MM.1S (cell line): ENCODE measurements at regions not wholly inside any gene's neighbourhood (a gene's known extent, or its start where the extent isn't known, plus 50 kb on each side); places are given as distances from the start of the nearest gene placed in this dataset.

Experiments used
- DNase-seq: peaks from one replicate; pipeline ENCODE4 v3.0.0-alpha.2; 2015
- H2AFZ ChIP-seq: fragments of 300-600 bp; sonication (generic); 2 replicates; pipeline ENCODE4 v1.6.0; 2016; ENCODE audit warnings: antibody characterized with exemption, low read length
- H3F3A ChIP-seq: fragments of 300-600 bp; sonication (generic); 2 replicates; pipeline ENCODE4 v1.6.1; 2016; ENCODE audit warnings: mild to moderate bottlenecking, antibody characterized with exemption, low read length, moderate library complexity, mixed read lengths; ENCODE audit not compliant: insufficient read depth
- H3K27ac ChIP-seq: fragments of 300-600 bp; sonication (generic); 2 replicates; pipeline ENCODE4 v1.5.1; 2016; ENCODE audit warnings: mild to moderate bottlenecking, low read length
- H3K27me3 ChIP-seq: fragments of 300-600 bp; sonication (generic); replicated peaks from 2 replicates; pipeline ENCODE4 v1.6.0; 2016; ENCODE audit warnings: low read length; ENCODE audit not compliant: insufficient read depth
- H3K36me3 ChIP-seq: fragments of 300-600 bp; sonication (generic); replicated peaks from 2 replicates; pipeline ENCODE4 v1.6.1; 2016; ENCODE audit warnings: mild to moderate bottlenecking, low read length, mixed read lengths; ENCODE audit not compliant: insufficient read depth
- H3K4me1 ChIP-seq: fragments of 300-600 bp; sonication (generic); 2 replicates; pipeline ENCODE4 v1.6.1; 2016; ENCODE audit warnings: low read length, mixed read lengths
- H3K4me2 ChIP-seq: fragments of 300-600 bp; sonication (generic); 2 replicates; pipeline ENCODE4 v1.6.0; 2016; ENCODE audit warnings: low read depth, low read length
- H3K4me3 ChIP-seq: fragments of 300-600 bp; sonication (generic); 2 replicates; pipeline ENCODE4 v1.5.1; 2016; ENCODE audit warnings: low read length, mixed read lengths
- H3K79me2 ChIP-seq: fragments of 300-600 bp; sonication (generic); 2 replicates; pipeline ENCODE4 v1.6.1; 2016; ENCODE audit warnings: mixed run types, low read length, mixed read lengths
- H3K9ac ChIP-seq: fragments of 300-600 bp; sonication (generic); 2 replicates; pipeline ENCODE4 v1.6.1; 2016; ENCODE audit warnings: low read length, mixed read lengths
- H3K9me2 ChIP-seq: fragments of 300-600 bp; sonication (generic); replicated peaks from 2 replicates; pipeline ENCODE4 v1.6.1; 2016; ENCODE audit warnings: mild to moderate bottlenecking, low read length, mixed read lengths; ENCODE audit not compliant: insufficient read depth
- H3K9me3 ChIP-seq: fragments of 300-600 bp; sonication (generic); replicated peaks from 2 replicates; pipeline ENCODE4 v1.6.1; 2016; ENCODE audit warnings: mild to moderate bottlenecking, low read length, mixed read lengths; ENCODE audit not compliant: insufficient read depth
- H4K20me1 ChIP-seq: fragments of 300-600 bp; sonication (generic); 2 replicates; pipeline ENCODE4 v1.6.1; 2016; ENCODE audit warnings: mild to moderate bottlenecking, low read length, moderate library complexity, mixed read lengths; ENCODE audit not compliant: insufficient read depth
- EZH2 ChIP-seq: fragments of 300-600 bp; sonication (generic); optimal IDR thresholded peaks from 2 replicates; pipeline ENCODE3; 2017; ENCODE audit warnings: low read depth, mild to moderate bottlenecking, antibody characterized with exemption, low read length, mixed read lengths
- EZH2phosphoT487 ChIP-seq: fragments of 300-600 bp; sonication (generic); IDR thresholded peaks from 2 replicates; pipeline ENCODE4 v1.6.1; 2018; ENCODE audit warnings: antibody characterized with exemption, low read length
- TF ChIP-seq, protein P1 (sequence below): fragments of 300-600 bp; sonication (generic); IDR thresholded peaks from 2 replicates; pipeline ENCODE4 v1.5.1; 2016; ENCODE audit warnings: antibody characterized with exemption, low read length, mixed read lengths

DNA sequence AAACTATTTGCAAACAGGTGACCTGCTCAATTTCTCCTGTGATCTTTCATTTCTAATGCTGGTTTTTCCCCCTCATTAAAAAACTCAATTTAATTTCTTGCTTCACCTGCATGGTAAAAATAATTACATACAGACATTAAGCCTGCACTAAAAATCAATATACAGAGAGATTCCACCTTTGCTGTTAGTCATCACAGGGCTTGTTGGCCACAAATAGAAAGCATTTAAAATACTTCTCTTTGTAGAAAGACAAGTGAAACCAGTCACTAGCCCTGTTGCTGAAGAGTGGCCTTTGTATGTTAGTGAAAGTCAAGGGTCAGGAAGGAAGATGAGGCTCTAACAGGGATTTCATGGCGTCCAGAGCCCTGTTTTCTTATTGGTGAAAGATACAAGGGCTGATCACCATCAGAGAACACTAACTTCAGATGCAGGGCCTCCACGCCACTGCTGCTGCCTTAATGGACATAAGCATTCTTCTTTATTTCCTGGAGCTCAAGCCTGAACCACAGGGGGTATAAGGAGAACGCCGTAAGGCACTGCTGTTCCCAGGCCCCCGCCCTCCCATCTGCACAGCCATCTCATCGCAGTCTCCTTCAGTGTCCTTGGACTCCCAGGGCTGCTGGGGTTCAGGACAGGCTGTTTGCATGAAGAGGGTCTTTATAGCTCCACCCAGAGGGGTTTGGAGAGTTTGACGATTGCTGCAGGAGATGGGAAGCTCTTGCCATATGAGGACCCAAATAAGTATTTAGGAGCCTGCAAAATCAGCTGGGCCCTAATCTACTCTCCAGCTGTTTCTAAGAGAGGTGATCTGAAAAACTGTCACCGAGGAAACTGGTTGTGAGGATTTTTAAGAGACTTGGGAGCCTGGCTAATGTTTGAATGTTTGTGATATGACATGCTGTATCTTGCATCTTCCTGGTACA lies 117.3 kb upstream of the IRF2BP2 start:
- Histone ChIP-seq H3F3A (0 out of 2 replicates have a peak, but pooled peaks cover 3% of the 10 kb centered on the region), H3K9me3 (no peaks in the 10 kb centered on the region), H3K79me2 (no peaks in the 10 kb centered on the region), H3K4me1 (peaks cover 15% of the 10 kb centered on the region), H3K27me3 (peaks cover 16% of the 10 kb centered on the region), H3K4me3 (no peak overlapping the region), H3K27ac (no peak overlapping the region), H2AFZ (no peak overlapping the region), H3K4me2 (peak overlapping the region; percentile 19), H3K9me2 (no peaks in the 10 kb centered on the region), H4K20me1 (no peaks in the 10 kb centered on the region), H3K9ac (no peak overlapping the region), H3K36me3 (no peaks in the 10 kb centered on the region)
- TF ChIP-seq EZH2 (no peak), EZH2phosphoT487 (no peak)
- TF ChIP-seq, protein P1, sequence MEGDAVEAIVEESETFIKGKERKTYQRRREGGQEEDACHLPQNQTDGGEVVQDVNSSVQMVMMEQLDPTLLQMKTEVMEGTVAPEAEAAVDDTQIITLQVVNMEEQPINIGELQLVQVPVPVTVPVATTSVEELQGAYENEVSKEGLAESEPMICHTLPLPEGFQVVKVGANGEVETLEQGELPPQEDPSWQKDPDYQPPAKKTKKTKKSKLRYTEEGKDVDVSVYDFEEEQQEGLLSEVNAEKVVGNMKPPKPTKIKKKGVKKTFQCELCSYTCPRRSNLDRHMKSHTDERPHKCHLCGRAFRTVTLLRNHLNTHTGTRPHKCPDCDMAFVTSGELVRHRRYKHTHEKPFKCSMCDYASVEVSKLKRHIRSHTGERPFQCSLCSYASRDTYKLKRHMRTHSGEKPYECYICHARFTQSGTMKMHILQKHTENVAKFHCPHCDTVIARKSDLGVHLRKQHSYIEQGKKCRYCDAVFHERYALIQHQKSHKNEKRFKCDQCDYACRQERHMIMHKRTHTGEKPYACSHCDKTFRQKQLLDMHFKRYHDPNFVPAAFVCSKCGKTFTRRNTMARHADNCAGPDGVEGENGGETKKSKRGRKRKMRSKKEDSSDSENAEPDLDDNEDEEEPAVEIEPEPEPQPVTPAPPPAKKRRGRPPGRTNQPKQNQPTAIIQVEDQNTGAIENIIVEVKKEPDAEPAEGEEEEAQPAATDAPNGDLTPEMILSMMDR: no peak
- peak; percentile 60 for DNase-seq

- no peaks in the 10 kb centered on the region for H3K79me2 ChIP-seq
- no peak for DNase-seq
- no peak overlapping the region for H3K27ac ChIP-seq
- H3K9me3 ChIP-seq: no peaks in the 10 kb centered on the region
- no peak overlapping the region for H3K9ac ChIP-seq
- H4K20me1 ChIP-seq: no peaks in the 10 kb centered on the region
- peak overlapping the region; percentile 19 for H3K4me2 ChIP-seq
- no peaks in the 10 kb centered on the region for H3K9me2 ChIP-seq
- H2AFZ ChIP-seq: no peak overlapping the region
- H3K27me3 ChIP-seq: peaks cover 21% of the 10 kb centered on the region
- TF ChIP-seq, protein P1: no peak
- H3K4me3 ChIP-seq: no peak overlapping the region
- no peaks in the 10 kb centered on the region for H3K36me3 ChIP-seq
- peaks cover 15% of the 10 kb centered on the region for H3K4me1 ChIP-seq
- 0 out of 2 replicates have a peak, but pooled peaks cover 3% of the 10 kb centered on the region for H3F3A ChIP-seq
These were observed 116.5 kb upstream of the IRF2BP2 start for GRCh38 chr1:234726359-234726943.

DNA sequence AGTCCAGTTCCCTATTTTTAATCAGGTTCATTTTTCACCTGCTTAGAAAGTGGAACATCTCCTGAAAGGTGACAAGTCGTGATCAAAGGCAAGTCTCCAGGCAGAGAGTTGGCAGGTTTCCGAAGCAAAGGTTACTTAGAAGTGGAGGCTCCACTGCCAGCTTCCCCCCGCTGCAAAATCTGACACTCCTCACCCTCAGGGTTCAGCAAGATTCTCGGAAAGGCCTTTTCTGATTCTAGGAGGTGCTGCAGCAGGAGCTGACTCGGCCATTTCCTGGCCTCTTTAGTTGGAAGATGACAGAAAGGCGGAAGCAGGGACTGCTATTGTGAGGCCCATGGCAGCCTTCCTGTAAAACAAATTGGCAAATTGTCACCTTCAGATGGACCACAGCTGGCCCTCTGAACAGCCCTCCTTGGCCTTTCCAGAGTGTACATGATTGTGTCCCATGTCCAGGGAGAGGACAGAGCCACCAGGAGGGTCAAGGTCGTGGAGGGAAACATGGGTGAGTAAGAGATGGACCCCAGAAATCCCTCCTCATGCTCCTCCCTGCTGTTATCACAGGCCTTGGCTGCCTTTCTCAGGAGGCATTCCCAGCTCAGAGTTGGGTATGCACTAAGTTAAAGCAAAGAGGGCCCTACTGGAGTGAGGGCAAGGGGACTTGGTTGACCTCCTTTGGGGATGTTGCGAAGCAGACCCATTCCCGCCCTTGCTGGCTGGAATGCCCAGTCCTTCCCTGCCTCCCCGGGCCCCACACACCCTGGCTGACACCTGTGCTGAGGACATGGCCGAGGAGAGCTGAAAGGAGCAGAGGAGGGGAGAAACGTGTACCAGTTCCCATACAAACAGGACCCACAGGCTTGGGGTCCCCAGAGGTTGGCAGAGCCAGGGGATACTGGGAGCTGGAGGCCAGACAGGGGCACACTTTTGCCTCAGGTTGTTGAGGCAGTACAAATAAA lies 115.5 kb upstream of the IRF2BP2 start:
- DNase-seq: no peak
- Histone ChIP-seq H3K4me3 (no peak overlapping the region), H3K27ac (no peak overlapping the region), H3K9me3 (no peaks in the 10 kb centered on the region), H3K79me2 (no peaks in the 10 kb centered on the region), H3K9me2 (no peaks in the 10 kb centered on the region), H2AFZ (no peak overlapping the region), H3K27me3 (peaks cover 21% of the 10 kb centered on the region), H4K20me1 (no peaks in the 10 kb centered on the region), H3K36me3 (no peaks in the 10 kb centered on the region), H3F3A (0 out of 2 replicates have a peak, but pooled peaks cover 3% of the 10 kb centered on the region), H3K4me2 (no peak overlapping the region), H3K9ac (no peak overlapping the region), H3K4me1 (peaks cover 15% of the 10 kb centered on the region)
- TF ChIP-seq EZH2phosphoT487: no peak
